ENCODE measurements at regions not wholly inside any gene's neighbourhood (a gene's known extent, or its start where the extent isn't known, plus 50 kb on each side); places are given as distances from the start of the nearest gene placed in this dataset.
"Not testable (repeated sequence)": the region's sequence is repeated elsewhere in the genome, so short reads cannot be mapped to it uniquely, and the experiment has no call there.

DNA sequence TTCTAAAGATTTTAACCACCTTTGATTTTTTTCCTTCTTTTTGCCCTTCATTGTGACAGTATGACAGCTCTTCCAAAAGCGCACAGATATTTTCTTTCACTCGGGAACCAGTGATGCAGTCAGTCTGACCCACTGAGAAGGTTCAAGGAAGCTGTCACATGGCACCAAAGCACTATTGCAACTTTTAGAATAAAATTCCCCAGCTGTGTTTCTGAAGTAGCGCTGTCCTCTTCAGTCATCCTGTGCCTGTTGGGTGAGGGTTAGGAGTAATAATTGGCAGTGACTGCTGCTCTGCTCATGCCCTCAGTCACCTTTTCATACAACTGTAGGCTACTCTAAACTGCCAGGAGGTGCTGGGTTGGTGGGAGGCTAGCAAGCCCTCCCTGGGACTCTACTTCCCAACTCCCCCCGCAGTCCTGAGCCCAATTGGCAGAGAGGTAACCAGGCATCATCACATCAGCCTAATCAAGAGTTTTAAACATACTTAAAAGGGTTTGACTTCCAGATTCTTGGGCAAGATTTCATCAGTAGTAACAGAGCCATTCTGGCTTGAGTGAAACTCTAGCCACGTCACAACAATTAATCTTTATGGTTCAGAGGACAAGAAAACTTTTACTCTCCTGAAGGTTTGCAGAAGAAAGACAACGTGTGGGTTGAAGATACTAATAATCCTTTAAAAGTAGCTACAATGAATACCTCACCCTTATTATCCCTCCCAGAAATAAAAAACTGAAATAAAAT lies 473.3 kb downstream of the FBXO15 start:
- Histone ChIP-seq H3K4me3 (ENCODE audit: low read length) (no peak overlapping the region), H3K27ac (ENCODE audit: low read length) (no peak overlapping the region), H3K9me3 (ENCODE audit: control insufficient read depth, insufficient read depth, low read length) (no peaks in the 10 kb centered on the region), H3K4me1 (ENCODE audit: control insufficient read depth, insufficient read depth, low read length) (no peaks in the 10 kb centered on the region), H3K36me3 (ENCODE audit: control insufficient read depth, insufficient read depth, low read length) (no peaks in the 10 kb centered on the region), H3K27me3 (ENCODE audit: control insufficient read depth, insufficient read depth, low read length) (no peaks in the 10 kb centered on the region)
- H3K9me3 Mint-ChIP-seq: peaks cover 8 to 15% of the 10 kb centered on the region in 2 donors
- TF ChIP-seq, protein P1, sequence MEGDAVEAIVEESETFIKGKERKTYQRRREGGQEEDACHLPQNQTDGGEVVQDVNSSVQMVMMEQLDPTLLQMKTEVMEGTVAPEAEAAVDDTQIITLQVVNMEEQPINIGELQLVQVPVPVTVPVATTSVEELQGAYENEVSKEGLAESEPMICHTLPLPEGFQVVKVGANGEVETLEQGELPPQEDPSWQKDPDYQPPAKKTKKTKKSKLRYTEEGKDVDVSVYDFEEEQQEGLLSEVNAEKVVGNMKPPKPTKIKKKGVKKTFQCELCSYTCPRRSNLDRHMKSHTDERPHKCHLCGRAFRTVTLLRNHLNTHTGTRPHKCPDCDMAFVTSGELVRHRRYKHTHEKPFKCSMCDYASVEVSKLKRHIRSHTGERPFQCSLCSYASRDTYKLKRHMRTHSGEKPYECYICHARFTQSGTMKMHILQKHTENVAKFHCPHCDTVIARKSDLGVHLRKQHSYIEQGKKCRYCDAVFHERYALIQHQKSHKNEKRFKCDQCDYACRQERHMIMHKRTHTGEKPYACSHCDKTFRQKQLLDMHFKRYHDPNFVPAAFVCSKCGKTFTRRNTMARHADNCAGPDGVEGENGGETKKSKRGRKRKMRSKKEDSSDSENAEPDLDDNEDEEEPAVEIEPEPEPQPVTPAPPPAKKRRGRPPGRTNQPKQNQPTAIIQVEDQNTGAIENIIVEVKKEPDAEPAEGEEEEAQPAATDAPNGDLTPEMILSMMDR (IDR thresholded peaks at IDR 0.05): no peak
- no peak for DNase-seq
- 84% methylated on average over 4 of the region's 6 CpGs for WGBS (ENCODE audit: insufficient coverage)
- no peaks in the 10 kb centered on the region for H3K4me1 Mint-ChIP-seq
- ATAC-seq: no peak
- H3K27me3 Mint-ChIP-seq (ENCODE audit: low read depth in 2 of 2): no peaks in the 10 kb centered on the region
- intact Hi-C loops (cut with micrococcal nuclease): no loop called here
- H3K4me3 Mint-ChIP-seq: no peak overlapping the region
- H3K27ac Mint-ChIP-seq: no peak overlapping the region
- H3K36me3 Mint-ChIP-seq: no peaks in the 10 kb centered on the region

DNA sequence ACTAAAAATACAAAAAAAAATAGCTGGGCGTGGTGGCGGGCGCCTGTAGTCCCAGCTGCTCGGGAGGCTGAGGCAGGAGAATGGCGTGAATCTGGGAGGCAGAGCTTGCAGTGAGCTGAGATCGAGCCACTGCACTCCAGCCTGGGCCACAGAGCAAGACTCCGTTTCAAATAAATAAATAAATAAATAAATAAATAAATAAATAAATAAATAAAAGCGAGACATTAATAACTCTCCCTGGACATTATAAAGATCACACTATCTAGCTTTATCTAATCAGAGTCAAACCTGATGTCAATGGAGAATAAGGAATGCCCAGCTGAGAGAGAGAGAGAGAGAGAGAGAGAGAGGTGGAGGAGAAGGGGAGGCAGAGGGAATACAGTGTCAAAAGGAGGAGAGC lies 476.2 kb downstream of the FBXO15 start:
- not testable (repeated sequence) for H3K27me3 Mint-ChIP-seq (ENCODE audit: low read depth in 2 of 2)

DNA sequence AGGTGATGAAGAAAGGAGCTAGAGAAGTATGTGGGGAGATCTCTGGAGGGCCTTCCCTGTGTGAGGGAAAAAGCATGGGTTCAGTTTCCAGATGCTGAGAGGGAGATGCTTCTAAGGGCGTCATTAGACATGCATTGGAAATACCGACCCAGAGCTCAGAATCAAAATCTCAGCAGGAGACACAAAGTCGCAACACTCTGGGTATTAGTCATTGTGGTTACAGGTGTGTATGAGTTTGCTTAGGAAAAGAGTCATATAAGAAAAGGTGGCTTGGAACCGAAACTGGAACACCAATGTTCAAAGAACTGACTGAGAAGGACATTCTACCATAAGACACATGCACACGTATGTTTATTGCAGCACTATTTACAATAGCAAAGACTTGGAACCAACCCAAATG lies 477.1 kb downstream of the FBXO15 start:
- no peaks in the 10 kb centered on the region for H3K9me3 ChIP-seq (ENCODE audit: control insufficient read depth, insufficient read depth, low read length)
- no peaks in the 10 kb centered on the region for H3K27me3 ChIP-seq (ENCODE audit: control insufficient read depth, insufficient read depth, low read length)
- H3K27me3 Mint-ChIP-seq (ENCODE audit: low read depth in 2 of 2): no peaks in the 10 kb centered on the region
- H3K9me3 Mint-ChIP-seq: peaks cover 8 to 12% of the 10 kb centered on the region in 2 donors
- no peak overlapping the region for H3K27ac Mint-ChIP-seq
- no peak overlapping the region for H3K4me3 Mint-ChIP-seq
- H3K4me3 ChIP-seq (ENCODE audit: low read length): no peak overlapping the region
- H3K27ac ChIP-seq (ENCODE audit: low read length): no peak overlapping the region
- no peaks in the 10 kb centered on the region for H3K4me1 Mint-ChIP-seq
- TF ChIP-seq, protein P1 (IDR thresholded peaks at IDR 0.05): no peak
- no peaks in the 10 kb centered on the region for H3K4me1 ChIP-seq (ENCODE audit: control insufficient read depth, insufficient read depth, low read length)
- ATAC-seq (no peak), DNase-seq (no peak)
- H3K36me3 ChIP-seq (ENCODE audit: control insufficient read depth, insufficient read depth, low read length): no peaks in the 10 kb centered on the region
- WGBS (ENCODE audit: insufficient coverage): 91% methylated on average over 5 of the region's 5 CpGs
- intact Hi-C loops (cut with micrococcal nuclease): no loop called here
- H3K36me3 Mint-ChIP-seq: no peaks in the 10 kb centered on the region

More for the DNA sequence above, 476.2 kb downstream of the FBXO15 start:
- H3K36me3 ChIP-seq (ENCODE audit: control insufficient read depth, insufficient read depth, low read length); H3K4me3 Mint-ChIP-seq; H3K4me1 ChIP-seq (ENCODE audit: control insufficient read depth, insufficient read depth, low read length); H3K27ac Mint-ChIP-seq; H3K27ac ChIP-seq (ENCODE audit: low read length); H3K4me1 Mint-ChIP-seq; ATAC-seq; H3K9me3 ChIP-seq (ENCODE audit: control insufficient read depth, insufficient read depth, low read length); intact Hi-C loops (cut with micrococcal nuclease); DNase-seq; H3K27me3 ChIP-seq (ENCODE audit: control insufficient read depth, insufficient read depth, low read length); H3K4me3 ChIP-seq (ENCODE audit: low read length); H3K36me3 Mint-ChIP-seq: not testable (repeated sequence)
- WGBS (ENCODE audit: insufficient coverage): 95% methylated on average over 3 of the region's 8 CpGs
- H3K9me3 Mint-ChIP-seq: peaks cover 8 to 15% of the 10 kb centered on the region in 2 donors

DNA sequence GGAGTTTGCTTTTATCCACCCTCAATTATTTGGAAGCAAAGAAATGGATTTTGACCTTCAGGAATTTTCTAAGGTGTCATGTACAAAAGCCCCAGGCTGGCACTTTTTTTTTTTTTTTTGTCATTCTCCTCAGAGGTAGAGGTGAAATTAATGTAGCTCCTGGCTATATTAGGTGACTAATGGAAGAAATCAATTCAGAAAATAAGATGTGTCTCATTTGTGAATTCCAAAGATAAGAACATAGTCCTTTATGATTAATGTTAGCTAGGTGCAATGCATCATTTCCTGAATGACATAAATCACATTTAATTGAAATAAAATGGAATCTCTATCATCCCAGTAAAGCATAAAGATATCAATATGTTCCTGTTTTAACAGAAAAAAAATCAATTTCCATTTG lies 477.6 kb downstream of the FBXO15 start:
- TF ChIP-seq, protein P1 (IDR thresholded peaks at IDR 0.05): no peak
- Mint-ChIP-seq H3K36me3 (no peaks in the 10 kb centered on the region), H3K4me3 (no peak overlapping the region), H3K4me1 (no peaks in the 10 kb centered on the region), H3K9me3 (peaks cover 5 to 9% of the 10 kb centered on the region in 2 donors), H3K27ac (no peak overlapping the region), H3K27me3 (ENCODE audit: low read depth in 2 of 2) (no peaks in the 10 kb centered on the region)
- Histone ChIP-seq H3K4me1 (ENCODE audit: control insufficient read depth, insufficient read depth, low read length) (no peaks in the 10 kb centered on the region), H3K36me3 (ENCODE audit: control insufficient read depth, insufficient read depth, low read length) (no peaks in the 10 kb centered on the region), H3K27ac (ENCODE audit: low read length) (no peak overlapping the region), H3K9me3 (ENCODE audit: control insufficient read depth, insufficient read depth, low read length) (no peaks in the 10 kb centered on the region), H3K27me3 (ENCODE audit: control insufficient read depth, insufficient read depth, low read length) (no peaks in the 10 kb centered on the region), H3K4me3 (ENCODE audit: low read length) (no peak overlapping the region)
- no peak for ATAC-seq
- intact Hi-C loops (cut with micrococcal nuclease): no loop called here
- DNase-seq: no peak
